HUES6 (cell line): ENCODE measurements at regions not wholly inside any gene's neighbourhood (a gene's known extent, or its start where the extent isn't known, plus 50 kb on each side); places are given as distances from the start of the nearest gene placed in this dataset.
"Not testable (repeated sequence)": the region's sequence is repeated elsewhere in the genome, so short reads cannot be mapped to it uniquely, and the experiment has no call there.

ENCODE experiments used
- H3K27ac ChIP-seq: 2 replicates; pipeline ENCODE4 v1.7.0; 2013; ENCODE audit warnings: low read depth, mild to moderate bottlenecking, low read length, inconsistent platforms
- H3K27me3 ChIP-seq: 2 replicates; pipeline ENCODE4 v1.6.1; 2013; ENCODE audit warnings: low read length; ENCODE audit not compliant: control insufficient read depth, insufficient read depth
- H3K36me3 ChIP-seq: 2 replicates; pipeline ENCODE4 v1.6.1; 2013; ENCODE audit warnings: low read length; ENCODE audit not compliant: control insufficient read depth, insufficient read depth
- H3K4me1 ChIP-seq: 2 replicates; pipeline ENCODE4 v1.6.1; 2013; ENCODE audit warnings: low read length; ENCODE audit not compliant: control insufficient read depth, insufficient read depth
- H3K4me3 ChIP-seq: 2 replicates; pipeline ENCODE4 v1.5.1; 2013; ENCODE audit warnings: low read depth, low read length
- H3K9ac ChIP-seq: one replicate; pipeline ENCODE4 v1.6.1; 2013; ENCODE audit warnings: mild to moderate bottlenecking, low read length
- H3K9me3 ChIP-seq: 2 replicates; pipeline ENCODE4 v1.6.1; 2013; ENCODE audit warnings: low read depth, low read length; ENCODE audit not compliant: control insufficient read depth, insufficient read depth

- Histone ChIP-seq H3K4me1 (no peaks in the 10 kb centered on the region), H3K27me3 (no peaks in the 10 kb centered on the region), H3K9ac (no peak overlapping the region), H3K36me3 (no peaks in the 10 kb centered on the region), H3K27ac (no peak overlapping the region), H3K9me3 (peaks cover 5% of the 10 kb centered on the region; the same call in 1 of the 2 replicates), H3K4me3 (no peak overlapping the region)
Observed at GRCh38 chr14:97107080-97107479, 309.9 kb downstream of the VRK1 start.

- H3K4me1 ChIP-seq: no peaks in the 10 kb centered on the region
- no peak overlapping the region for H3K9ac ChIP-seq
- no peaks in the 10 kb centered on the region for H3K36me3 ChIP-seq
- peaks cover 5% of the 10 kb centered on the region; the same call in 1 of the 2 replicates for H3K9me3 ChIP-seq
- H3K4me3 ChIP-seq: no peak overlapping the region
- no peak overlapping the region for H3K27ac ChIP-seq
- H3K27me3 ChIP-seq: no peaks in the 10 kb centered on the region
Observed at GRCh38 chr14:97107760-97108159, 310.6 kb downstream of the VRK1 start.

- Histone ChIP-seq H3K27me3 (no peaks in the 10 kb centered on the region), H3K4me1 (no peaks in the 10 kb centered on the region), H3K9me3 (peaks cover 5% of the 10 kb centered on the region; the same call in 1 of the 2 replicates)
Observed at GRCh38 chr14:97109234-97109633, 312.1 kb downstream of the VRK1 start.

GRCh38 chr14:97113339-97113738 is 316.2 kb downstream of the VRK1 start:
- H3K27me3 ChIP-seq: no peaks in the 10 kb centered on the region
- no peaks in the 10 kb centered on the region for H3K4me1 ChIP-seq
- H3K36me3 ChIP-seq: no peaks in the 10 kb centered on the region
- peaks cover 5% of the 10 kb centered on the region; the same call in 1 of the 2 replicates for H3K9me3 ChIP-seq
- no peak overlapping the region for H3K27ac ChIP-seq
- H3K4me3 ChIP-seq: no peak overlapping the region
- no peak overlapping the region for H3K9ac ChIP-seq

More at GRCh38 chr14:97109234-97109633, 312.1 kb downstream of the VRK1 start:
- no peak overlapping the region for H3K9ac ChIP-seq
- H3K36me3 ChIP-seq: no peaks in the 10 kb centered on the region
- no peak overlapping the region for H3K27ac ChIP-seq
- no peak overlapping the region for H3K4me3 ChIP-seq

DNA sequence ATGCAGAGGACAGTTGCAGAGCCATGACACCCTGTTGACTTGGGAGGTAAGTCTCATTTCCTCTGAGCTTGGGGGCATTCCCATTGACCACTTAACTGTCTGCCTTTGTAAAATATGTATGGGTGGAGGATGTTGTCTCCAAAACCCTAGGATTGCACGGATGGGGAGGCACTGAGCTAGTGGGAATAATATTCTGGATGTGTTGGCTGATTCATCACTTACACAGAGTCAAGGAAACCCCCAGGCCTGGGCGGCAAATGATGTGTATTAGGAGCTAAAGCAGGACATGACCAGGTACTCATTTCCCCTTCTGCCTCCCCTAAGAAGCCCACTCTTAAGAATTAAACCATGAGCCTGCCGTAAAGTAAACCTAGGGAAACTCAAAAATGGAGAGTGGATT is 319.4 kb downstream of the VRK1 start:
- no peaks in the 10 kb centered on the region for H3K36me3 ChIP-seq
- H3K9ac ChIP-seq: no peak overlapping the region
- no peaks in the 10 kb centered on the region for H3K4me1 ChIP-seq
- no peak overlapping the region for H3K27ac ChIP-seq
- H3K4me3 ChIP-seq: no peak overlapping the region
- H3K9me3 ChIP-seq: no peaks in the 10 kb centered on the region
- H3K27me3 ChIP-seq: no peaks in the 10 kb centered on the region

- H3K4me1 ChIP-seq: no peaks in the 10 kb centered on the region
- H3K4me3 ChIP-seq: no peak overlapping the region
- H3K9me3 ChIP-seq: no peaks in the 10 kb centered on the region
- no peaks in the 10 kb centered on the region for H3K27me3 ChIP-seq
- no peaks in the 10 kb centered on the region for H3K36me3 ChIP-seq
- H3K9ac ChIP-seq: no peak overlapping the region
- no peak overlapping the region for H3K27ac ChIP-seq
Observed at GRCh38 chr14:97117693-97118092, 320.5 kb downstream of the VRK1 start.

DNA sequence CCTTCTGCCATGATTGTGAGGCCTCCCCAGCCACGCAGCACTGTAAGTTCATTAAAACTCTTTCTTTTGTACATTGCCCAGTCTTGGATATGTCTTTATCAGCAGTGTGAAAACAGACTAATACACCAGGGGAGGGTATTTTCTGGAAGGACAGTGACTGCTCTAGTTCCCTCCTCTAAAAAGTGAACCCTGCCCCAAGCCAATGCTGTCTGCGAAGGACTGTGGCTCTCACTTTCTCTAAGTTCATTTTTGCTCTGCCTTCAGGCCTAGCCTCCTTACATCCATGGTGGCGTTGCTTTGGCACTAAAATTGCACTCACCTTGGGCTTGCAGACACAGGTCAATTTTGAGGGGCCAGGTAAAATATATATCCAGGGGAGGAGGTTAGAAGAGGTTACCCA is 323.0 kb downstream of the VRK1 start:
- H3K9me3 ChIP-seq: no peaks in the 10 kb centered on the region
- H3K27me3 ChIP-seq: no peaks in the 10 kb centered on the region
- no peak overlapping the region for H3K4me3 ChIP-seq
- no peak overlapping the region for H3K27ac ChIP-seq
- H3K9ac ChIP-seq: no peak overlapping the region
- H3K36me3 ChIP-seq: no peaks in the 10 kb centered on the region
- no peaks in the 10 kb centered on the region for H3K4me1 ChIP-seq

DNA sequence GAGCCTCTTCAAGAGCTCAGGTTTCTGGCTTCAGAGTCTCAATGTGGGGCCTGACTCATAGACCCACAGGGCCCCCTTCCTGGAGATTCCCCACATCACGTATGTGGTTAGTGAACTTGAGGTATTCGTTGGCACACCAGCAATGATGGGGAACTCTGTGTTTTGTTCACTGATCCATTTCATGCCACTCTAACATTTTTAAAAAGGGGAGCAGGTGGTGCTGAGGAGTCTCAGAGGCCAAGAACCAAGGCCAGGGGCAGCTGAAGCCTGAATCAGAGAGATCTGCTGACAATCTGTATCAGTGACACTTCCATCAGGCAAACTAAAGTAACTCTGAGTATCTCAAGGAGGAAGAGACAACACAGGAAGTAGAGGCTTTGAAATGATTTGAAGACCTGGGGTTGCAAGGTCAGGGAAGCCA is 323.4 kb downstream of the VRK1 start:
- Histone ChIP-seq H3K27me3 (no peaks in the 10 kb centered on the region), H3K9ac (no peak overlapping the region), H3K4me3 (no peak overlapping the region), H3K4me1 (no peaks in the 10 kb centered on the region), H3K36me3 (no peaks in the 10 kb centered on the region), H3K9me3 (no peaks in the 10 kb centered on the region), H3K27ac (no peak overlapping the region)

DNA sequence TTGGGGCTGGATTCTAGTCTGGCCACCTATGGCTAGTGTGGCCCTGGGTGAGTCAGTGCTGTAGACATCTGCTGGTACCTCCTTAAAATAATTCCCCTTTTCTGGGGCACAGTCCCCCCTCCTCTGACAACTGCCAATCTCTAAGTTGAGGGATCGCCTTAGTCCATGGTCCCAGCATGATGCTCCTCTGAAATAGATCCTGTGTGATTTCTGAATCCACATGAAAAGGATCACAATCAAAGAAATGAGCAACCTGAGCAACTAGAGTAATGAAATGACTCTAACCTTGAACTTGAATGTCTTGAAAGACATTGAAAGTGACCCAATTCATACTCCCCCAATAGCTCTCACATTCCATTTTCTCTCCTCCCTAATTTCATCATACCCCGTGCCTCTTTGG is 332.5 kb downstream of the VRK1 start:
- Histone ChIP-seq H3K4me3 (no peak overlapping the region), H3K9ac (no peak overlapping the region), H3K36me3 (no peaks in the 10 kb centered on the region), H3K9me3 (no peaks in the 10 kb centered on the region), H3K4me1 (no peaks in the 10 kb centered on the region), H3K27me3 (no peaks in the 10 kb centered on the region), H3K27ac (no peak overlapping the region)

DNA sequence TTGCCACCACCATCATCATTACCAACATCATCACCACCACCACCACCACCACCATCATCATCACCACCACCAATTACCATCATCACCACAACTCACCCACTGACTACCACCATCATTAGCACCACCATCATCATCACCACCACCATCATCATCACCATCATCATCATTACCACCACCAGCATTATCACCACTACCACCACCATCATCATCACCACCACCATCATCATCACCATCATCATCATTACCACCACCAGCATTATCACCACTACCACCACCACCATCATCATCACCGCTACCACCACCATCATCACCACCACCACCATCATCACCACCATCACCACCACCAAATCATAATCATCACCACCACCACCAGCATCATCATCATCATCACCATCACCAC is 338.7 kb downstream of the VRK1 start:
- H3K27ac ChIP-seq, H3K4me1 ChIP-seq, H3K9me3 ChIP-seq, H3K36me3 ChIP-seq, H3K9ac ChIP-seq, H3K4me3 ChIP-seq, H3K27me3 ChIP-seq: not testable (repeated sequence)

- no peak overlapping the region for H3K27ac ChIP-seq
Observed at GRCh38 chr14:97137705-97138104, 340.5 kb downstream of the VRK1 start.

GRCh38 chr14:97138801-97139200 is 341.6 kb downstream of the VRK1 start:
- Histone ChIP-seq H3K27me3 (no peaks in the 10 kb centered on the region), H3K36me3 (no peaks in the 10 kb centered on the region), H3K4me3 (no peak overlapping the region), H3K4me1 (no peaks in the 10 kb centered on the region), H3K27ac (no peak overlapping the region), H3K9me3 (no peaks in the 10 kb centered on the region), H3K9ac (no peak overlapping the region)

More at GRCh38 chr14:97137705-97138104, 340.5 kb downstream of the VRK1 start:
- Histone ChIP-seq H3K4me3 (no peak overlapping the region), H3K27me3 (no peaks in the 10 kb centered on the region), H3K9me3 (no peaks in the 10 kb centered on the region), H3K36me3 (no peaks in the 10 kb centered on the region), H3K4me1 (no peaks in the 10 kb centered on the region), H3K9ac (no peak overlapping the region)
